NCI-H2029 (cell line): ENCODE measurements at regions not wholly inside any gene's neighbourhood (a gene's known extent, or its start where the extent isn't known, plus 50 kb on each side); places are given as distances from the start of the nearest gene placed in this dataset.
A peak's percentile ranks its signal among the peaks of the same experiment; 100 is the strongest.

Source experiments
- DNase-seq: peaks from one replicate; lab custom pipeline; 2025; lab: John Stamatoyannopoulos, UW

DNA sequence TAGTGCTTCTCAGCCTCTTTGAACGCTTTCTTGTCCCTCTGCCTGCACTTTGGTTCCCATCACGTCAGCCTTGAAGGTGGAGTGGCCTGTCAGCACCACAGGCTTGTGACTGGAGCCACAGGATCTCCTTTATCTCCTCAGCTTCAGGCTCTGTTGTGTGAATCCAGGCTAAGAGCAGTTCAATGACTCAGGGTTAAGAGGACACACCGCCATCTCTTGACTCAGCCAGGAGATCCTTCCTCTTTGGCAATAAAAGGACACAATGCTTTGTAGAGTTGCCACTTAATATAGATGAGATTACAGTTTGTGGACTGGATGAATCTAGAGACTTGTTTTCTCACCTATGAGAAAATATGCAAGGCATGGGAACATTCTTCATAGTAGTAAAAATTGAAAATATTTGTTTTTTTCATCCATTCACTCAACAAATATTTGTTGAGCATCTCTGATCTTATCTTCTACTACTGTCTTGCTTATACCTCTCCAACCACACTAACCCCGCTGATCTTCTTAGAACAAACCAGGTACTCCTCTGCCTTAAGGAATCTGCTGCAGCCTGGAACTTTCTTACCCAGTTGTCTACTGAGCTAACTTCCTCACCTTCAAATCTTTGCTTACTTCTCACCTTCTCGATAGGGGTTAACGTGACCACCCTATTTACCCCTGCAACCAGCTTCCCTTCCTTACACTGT lies 62.3 kb downstream of the UCHL1 start:
- DNase-seq, result peak; percentile 76

DNA sequence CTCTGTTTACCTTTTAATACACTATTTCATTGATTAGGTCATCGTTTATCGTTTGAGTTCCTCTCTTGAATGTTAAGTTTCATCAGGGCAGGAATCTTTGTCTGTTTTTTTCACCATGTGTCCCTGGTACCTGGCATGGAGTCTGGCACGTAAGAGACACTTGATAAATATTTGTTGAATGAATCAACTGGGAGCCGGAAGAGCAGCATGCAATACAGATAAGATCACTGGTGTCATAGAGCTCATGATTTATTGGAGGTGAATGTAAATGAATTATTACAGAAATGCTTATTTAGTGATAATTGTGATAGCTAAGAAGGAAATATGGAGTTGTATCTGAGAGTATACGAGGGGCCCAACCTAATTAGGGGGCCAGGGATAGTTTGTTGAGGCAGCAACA lies 62.8 kb downstream of the UCHL1 start:
- DNase-seq, result peak; percentile 79

DNA sequence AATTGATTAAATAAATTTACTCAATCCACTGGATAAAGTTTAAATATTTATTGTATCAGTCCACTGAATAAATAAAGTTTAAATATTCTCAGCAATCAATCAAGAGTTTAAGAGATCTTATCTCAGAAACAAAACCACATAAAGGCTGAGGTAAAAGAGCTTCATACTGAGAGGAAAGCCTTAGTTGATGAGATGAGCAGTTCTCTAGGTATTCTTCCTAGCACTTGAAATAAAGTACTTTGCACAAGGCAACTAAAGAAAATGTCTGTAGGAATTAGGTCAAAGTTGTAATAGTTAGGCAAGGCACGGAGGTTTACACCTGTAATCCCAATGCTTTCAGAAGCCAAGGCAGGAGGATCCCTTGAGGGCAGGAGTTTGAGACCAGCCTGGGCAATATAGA lies 63.5 kb downstream of the UCHL1 start:
- no peak for DNase-seq

DNA sequence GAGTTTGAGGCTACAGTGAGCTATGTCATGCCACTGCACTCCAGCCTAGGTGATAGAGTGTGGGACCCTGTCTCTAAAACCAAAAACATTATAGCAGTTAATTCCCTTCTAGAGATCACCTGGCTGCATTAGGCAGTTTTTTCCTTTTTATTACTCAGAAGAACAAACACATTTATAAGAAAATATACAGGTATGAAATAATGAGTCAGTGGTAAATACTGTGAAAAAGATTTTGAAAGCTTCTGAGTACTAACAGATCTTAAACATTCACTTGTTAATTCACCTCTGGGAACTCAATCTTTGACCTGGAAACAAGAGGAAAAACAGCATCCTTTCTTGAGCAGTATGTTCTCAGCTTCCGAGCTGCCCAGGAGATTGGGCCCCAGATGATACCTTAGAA lies 64.1 kb downstream of the UCHL1 start:
- no peak for DNase-seq

DNA sequence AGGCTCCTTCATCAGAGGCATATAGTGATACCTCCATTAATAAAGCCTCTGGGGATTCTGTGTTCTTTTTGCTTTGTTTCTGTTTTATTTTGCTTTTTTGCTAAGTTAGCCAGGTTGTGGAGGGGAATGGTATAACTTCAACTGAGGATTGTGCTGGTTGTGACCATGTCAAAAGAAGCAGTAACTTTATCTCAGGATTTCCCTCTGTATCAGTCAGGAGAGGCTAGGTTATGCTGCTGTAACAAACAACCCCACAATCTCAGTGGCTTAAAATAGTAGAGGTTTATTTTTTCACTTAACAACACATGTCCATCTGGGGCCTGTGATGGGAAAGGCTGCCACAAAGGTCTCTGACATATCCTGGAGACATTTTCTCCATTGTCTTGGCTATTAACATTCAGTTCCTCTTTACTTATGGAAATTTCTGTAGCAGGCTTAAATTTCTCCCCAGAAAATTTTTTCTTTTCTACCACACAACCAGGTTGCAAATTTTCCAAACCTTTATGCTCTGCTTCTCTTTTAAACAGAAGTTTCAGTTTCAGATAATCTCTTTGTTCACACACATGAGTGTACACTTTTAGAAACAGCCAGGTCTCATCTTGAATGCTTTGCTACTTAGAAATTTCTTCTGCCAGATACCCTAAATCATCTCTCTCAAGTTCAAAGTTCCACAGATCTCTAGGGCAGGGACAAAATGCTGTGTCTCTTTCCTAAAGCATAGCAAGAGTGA lies 64.7 kb downstream of the UCHL1 start:
- no peak for DNase-seq

DNA sequence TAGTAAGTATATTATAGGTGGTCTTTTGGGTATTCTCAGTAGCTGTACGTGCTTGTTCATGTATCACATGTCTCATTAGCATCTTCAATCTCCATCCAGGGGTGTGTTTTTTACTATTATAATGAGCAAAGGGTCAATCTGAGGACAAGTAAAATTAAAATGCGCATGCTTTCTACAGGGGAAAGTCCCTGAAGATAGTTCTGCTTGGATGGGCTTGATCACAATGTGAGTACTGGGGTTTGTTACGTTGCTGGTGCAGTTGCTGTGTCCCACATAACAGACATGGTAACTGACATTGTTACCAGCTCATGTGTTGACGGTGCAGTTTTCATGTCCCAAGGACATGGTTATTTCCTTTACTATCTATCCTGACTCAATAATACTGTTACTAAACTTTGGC lies 65.9 kb downstream of the UCHL1 start:
- DNase-seq, result no peak

DNA sequence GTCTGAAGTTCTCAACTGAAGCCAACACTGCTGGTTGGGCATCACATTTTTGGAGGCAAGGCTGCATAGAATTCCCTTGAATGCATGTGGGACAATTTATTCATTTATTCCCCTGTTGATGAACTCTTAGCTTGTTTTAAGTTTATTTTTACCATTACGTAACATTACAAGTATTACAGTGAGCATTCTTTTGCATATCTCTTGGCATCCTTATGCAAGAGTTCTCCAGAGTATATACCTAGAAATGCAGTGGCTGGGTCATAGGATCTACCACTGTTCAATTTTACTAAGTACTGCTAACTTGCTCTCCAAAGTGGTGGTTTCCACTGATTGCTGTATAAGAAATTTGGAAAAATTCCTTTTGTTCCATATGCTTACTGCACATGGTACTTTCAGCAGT lies 66.5 kb downstream of the UCHL1 start:
- DNase-seq, result no peak

DNA sequence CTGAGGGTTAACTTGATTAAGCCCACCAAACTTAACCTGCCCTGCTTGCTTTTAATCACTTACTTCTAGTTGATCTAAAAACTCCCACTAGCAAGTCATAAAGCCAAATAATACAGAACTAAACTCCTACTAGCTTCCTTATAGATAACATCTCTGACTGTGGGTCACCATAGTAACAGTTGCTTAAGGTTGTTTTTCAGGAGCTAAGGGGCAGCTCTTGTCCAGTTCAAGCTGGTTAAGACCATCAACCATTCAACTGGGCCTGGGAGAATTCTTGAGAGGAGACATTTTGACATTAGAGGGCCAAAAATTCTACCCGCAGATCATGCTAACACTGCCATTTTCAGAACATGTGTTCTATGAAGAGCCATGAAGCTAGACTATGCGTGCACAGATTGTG lies 67.0 kb downstream of the UCHL1 start:
- peak; percentile 8 for DNase-seq

DNA sequence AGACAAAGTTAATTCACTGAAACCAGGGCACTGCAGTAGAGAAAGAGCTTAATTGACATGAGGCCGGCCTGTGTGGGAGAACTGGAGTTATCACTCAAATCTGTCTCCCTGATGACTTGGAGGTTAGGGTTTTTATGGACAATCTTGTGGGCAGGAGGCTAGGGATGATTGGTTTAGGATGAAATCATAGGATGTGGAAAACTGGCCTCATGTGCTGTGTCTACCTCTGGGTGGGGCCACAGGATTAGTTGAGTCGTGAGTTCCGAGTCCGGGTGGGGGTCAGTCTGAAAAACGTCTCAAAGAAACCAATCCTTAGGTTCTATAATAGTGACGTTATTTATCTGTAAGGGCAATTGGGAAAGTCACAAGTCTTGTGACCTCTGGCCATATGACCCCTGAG lies 68.1 kb downstream of the UCHL1 start:
- no peak for DNase-seq

DNA sequence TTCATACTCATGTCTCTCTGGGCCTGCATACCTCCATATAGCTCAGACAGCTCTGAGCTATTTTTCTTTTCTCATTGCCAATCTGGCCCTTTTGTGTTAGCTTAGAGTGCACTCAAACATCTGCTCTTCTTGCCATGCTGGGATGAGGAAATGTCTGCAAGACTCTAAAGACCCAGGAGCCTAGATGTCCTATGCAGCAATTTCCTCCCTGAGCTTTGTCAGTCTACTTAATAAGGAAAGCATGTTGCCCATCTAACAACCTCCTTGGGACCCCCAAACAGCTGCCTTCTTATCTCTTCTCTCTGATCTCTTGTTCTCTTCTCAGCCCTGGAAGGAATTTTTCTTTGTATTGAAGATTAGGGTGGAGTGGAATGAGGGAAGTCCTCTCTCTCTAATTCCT lies 69.2 kb downstream of the UCHL1 start:
- no peak for DNase-seq

DNA sequence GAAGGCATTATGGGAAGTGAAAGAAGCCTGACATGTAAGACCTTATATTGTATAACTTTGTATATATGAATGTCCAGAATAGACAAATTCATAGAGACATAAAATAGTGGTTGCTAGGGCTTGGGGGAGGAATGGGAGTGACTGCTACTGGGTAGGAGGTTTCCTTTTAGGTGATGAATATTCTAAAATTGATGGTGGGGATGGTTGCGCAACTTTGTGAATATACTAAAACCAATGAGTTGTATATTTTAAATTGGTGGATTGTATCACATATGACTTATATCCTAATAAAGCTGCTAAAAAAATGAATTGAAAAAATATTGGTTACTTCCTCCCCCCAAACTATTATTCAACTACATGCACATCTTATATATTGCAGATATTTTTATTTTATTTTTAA lies 70.0 kb downstream of the UCHL1 start:
- DNase-seq, result no peak

DNA sequence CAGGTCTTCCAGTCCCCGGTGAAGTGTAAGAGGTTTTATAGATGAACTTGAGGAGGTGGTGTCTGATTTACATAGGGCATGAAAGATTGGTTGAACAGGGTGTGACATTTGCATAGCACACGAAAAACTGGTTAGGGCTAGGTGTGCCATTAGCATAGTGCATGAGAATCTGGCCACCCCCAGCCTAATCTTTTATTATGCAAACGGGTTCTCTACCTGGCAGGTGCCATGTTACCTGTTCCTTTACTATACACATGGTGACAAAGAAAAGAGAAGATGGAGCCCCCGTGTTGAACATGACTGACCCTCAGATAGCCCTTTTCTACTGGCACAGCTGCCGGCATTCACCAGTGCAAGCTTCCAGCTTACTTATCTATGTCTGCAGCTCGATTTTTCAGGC lies 71.0 kb downstream of the UCHL1 start:
- DNase-seq, result no peak

DNA sequence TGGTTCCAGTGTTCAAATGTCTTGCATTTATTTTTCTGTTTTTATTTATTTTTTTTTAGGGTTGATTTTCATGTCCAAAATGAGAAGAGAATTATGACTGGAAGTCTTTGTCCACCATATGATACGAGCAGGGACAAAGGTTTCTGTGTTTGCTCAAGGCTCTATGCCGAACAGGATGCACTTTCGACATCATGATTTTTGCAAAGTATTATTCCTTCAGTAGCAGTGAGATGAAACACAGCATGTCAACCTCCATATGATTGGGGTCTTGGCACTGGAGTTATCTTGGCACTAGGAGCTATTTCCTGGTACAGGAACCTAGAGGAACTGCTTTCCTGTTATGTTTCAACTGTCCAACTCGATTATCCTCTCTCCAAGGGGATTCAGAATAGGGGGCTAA lies 72.6 kb downstream of the UCHL1 start:
- DNase-seq, result no peak

DNA sequence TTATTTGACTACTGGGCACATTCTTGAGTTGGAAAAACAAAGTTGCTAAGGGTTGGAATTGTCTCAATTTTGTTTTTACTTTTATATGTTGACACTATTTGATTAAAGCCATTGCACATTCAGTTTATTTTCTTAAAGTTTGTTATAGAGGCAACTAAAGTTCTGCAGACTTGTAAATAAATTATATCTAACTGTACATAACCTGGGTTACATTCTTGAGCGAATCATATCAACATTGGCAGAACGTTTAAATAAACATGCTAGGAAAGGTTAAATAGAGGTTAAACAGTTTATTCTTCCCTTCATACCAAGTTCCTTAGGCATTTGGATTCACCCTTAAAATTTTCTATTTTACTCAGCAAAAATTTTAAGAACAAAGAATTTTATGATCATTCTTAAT lies 74.5 kb downstream of the UCHL1 start:
- no peak for DNase-seq

DNA sequence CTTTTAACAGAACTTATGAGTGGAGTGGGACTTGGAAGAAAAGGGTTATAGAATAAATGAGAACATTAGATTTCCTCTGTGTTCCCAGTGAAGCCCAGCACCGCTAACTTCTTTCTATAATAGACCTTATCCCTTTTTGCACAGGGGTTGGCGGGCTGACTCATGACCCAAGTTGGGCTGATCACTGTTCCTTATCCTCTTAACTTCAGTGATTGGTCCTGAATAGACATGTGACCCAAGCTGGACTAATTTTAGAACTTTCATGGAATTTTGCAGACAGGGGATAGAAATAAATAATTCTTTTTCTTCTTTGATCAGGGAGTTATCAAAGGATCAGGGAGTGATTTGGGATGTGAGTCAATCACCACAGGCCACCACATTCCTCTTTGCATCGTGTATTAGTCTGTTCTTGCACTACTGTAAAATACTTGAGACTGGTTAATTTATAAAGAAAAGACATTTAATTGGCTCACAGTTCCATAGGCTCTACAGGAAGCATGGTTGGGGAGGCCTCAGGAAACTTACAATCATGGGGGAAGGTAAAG lies 75.9 kb downstream of the UCHL1 start:
- no peak for DNase-seq

DNA sequence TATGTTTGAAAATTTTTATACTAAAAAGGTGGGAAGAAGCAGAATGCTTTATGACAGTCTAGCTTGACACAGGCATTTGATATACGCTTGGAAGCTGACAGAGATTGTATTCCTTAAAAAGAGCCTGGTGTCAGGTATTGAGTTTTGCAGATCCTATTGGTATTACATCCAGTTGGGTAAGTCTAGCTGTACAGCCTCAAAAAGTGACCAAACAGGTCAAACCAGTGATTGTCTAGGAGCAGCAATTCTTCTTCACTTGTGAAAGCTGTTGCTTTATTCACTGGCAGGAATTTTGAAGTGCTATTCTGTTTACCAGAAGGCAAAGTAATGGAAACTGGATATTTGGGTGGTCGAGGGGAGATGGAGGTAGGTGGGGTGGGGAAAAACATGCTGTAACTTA lies 77.5 kb downstream of the UCHL1 start:
- peak; percentile 53 for DNase-seq

DNA sequence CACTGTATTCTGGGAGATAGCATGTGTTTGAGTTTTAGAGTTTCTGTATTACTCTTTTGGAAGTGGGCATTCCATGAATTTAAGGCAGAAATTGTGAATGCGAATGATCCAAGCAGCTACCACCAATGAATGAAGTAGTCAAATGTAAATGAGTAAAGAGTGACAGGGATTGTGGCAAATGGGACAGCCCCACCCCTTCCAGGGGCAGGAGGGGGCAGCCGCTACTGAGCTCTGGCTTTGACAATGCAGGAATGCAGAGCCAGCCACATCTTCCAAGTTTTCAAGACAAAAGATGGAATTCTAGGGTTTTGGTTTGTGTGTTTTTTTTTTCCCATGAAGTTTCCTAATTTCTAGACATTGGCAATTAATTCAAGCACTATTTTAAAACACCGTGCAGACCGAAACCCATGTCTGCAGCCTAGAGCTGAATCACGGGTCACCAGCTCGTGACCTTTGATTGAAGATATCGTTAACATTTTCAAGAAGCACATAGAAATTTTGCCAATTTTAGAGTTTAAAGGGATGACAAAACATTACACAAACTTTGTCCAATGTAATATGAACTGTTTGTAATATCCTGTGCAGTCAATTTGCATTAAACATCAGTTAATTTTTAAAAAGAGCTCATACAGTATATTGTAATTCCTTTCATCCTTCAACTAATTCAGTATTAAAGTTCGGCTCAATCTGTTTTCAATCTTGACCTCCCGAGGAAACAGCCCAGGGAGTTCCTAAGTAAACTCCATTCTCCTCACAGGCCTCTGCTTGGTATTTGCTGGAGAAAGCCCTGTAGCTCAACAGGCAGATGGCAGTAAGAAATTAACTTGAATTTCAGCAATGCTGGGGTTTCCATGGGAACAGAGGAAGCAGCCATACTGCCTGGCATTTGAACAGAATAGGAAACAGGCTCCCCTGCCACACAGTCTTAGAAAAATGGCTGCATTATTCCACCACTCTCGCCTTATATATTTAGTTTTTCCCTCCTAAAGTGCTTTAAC lies 83.4 kb downstream of the UCHL1 start:
- DNase-seq, result no peak

DNA sequence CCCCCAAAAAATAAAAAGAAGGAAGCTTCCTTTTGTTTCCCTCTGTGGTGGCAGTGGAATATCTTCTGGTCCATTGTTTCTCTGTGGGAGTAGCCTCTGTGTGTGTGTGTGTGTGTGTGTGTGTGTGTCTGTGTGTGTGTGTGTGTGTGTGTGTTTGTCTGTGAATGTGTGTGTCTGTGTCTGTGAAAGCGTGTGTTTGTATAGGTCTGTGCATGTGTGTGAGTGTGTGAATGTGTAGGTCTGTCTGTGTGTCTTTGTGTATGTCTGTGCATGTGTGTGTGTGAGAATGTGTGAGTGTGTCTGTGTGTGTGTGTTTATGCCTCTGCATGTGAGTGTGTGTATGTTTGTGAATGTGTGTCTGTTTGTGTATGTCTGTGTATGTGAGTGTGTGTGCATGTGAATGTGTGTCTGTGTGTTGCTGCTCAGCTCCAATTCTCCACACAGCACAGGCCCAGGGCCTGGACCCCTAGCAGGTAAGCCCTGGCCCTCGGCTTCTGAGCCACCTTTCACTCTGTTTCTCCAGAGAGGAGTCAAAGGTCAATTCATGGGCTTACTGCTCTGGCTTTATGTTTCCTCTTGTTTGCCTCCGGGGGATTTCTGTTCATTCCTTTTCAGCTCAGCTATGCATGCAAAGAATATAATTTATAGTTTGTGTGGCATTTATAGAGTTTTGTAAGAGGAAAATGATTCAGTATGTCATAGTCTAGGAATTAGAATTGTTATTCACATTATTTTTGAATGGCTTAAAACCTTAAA lies 89.8 kb downstream of the UCHL1 start:
- no peak for DNase-seq

DNA sequence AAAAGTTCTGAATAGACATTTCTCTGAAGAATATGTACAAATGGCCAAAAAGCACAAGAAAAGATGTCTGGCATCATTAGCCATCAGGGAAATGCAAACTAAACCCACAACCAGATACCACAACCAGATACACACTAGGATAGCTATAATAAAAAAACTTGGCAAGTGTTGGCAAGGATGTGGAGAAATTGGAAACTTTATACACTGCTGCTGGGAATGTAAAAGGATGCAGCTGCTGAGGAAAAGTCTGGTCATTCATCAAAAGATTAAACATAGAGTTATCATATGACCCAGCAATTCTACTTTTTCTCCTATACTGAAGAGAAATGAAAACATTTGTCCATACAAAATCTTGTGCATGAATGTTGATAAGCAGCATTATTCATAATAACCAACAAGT lies 92.3 kb downstream of the UCHL1 start:
- DNase-seq, result no peak

DNA sequence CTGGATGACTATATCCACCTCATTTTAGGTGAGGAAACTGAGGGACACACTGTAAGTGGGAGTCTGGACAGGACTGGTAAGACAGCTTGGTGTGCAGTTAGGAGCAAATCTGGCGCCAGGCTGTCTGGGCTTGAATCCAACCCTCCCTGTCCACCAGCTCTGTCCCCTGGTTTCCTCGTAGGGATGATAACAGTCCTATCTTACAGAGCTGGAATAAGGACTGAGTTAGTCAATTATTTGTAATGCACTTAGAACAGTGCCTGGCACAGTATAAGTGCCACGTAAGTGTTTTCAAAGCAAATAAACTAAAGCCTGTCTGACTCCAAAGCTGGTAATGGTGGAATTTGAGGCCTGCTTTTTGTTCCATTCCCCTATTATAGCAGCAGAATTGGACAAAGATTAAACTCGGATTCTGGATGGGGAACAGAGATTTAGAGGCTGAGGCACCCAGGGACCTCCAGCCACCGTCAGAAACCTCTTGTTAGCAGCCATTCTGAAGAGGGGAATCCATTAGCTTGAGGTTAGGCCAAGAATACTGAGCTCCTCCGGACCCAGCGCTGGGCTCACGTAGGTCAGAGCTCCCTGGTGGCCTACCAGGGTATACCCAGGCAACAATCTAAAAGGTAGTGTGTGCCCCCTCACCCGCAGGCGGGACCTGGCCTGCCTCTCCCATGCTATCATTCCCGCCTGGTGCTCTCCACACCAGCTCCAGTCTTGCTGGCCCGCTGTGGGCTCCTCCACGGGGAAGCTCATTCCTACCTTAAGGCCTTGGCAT lies 102.1 kb downstream of the UCHL1 start:
- DNase-seq, result peak; percentile 97

DNA sequence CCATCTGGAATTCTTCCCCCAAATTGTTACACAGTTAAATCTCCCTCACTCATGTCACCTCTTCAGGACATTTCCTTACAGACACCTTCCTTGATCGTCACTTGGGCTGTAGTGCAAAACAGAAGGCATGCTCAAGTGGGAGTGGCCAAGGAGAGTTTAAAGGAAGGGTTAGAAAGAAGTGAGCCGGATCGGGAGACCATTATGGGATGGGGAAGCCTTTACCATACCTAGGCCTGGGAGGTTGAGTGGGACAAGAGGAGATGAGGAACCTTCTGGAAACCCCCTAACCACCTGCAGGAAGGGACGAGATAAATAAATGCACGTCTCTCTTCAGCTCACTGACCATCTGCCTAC lies 102.7 kb downstream of the UCHL1 start:
- peak; percentile 51 for DNase-seq
